ENCODE measurements at regions not wholly inside any gene's neighbourhood (a gene's known extent, or its start where the extent isn't known, plus 50 kb on each side); places are given as distances from the start of the nearest gene placed in this dataset.

DNA sequence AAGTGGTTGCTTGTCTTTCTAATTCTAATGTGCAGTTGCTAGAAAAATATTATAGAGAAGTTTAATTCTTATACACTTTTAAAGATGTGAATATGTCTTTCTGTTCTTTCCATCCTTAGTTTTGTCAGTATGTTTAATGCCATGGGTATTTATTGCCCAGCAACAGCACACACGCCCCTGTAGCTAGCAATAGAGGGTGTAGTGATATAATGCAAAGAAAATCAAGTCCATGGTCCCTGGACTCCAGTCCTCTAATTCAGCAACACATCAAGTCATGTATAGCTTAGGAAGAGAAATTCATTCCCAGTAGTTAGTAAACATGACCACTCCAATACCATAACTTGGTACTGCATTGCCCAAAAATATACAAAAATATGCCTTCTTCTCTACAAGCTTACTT, 292.4 kb upstream of the NR2F2 start (continued):
- TF ChIP-seq, protein P1, sequence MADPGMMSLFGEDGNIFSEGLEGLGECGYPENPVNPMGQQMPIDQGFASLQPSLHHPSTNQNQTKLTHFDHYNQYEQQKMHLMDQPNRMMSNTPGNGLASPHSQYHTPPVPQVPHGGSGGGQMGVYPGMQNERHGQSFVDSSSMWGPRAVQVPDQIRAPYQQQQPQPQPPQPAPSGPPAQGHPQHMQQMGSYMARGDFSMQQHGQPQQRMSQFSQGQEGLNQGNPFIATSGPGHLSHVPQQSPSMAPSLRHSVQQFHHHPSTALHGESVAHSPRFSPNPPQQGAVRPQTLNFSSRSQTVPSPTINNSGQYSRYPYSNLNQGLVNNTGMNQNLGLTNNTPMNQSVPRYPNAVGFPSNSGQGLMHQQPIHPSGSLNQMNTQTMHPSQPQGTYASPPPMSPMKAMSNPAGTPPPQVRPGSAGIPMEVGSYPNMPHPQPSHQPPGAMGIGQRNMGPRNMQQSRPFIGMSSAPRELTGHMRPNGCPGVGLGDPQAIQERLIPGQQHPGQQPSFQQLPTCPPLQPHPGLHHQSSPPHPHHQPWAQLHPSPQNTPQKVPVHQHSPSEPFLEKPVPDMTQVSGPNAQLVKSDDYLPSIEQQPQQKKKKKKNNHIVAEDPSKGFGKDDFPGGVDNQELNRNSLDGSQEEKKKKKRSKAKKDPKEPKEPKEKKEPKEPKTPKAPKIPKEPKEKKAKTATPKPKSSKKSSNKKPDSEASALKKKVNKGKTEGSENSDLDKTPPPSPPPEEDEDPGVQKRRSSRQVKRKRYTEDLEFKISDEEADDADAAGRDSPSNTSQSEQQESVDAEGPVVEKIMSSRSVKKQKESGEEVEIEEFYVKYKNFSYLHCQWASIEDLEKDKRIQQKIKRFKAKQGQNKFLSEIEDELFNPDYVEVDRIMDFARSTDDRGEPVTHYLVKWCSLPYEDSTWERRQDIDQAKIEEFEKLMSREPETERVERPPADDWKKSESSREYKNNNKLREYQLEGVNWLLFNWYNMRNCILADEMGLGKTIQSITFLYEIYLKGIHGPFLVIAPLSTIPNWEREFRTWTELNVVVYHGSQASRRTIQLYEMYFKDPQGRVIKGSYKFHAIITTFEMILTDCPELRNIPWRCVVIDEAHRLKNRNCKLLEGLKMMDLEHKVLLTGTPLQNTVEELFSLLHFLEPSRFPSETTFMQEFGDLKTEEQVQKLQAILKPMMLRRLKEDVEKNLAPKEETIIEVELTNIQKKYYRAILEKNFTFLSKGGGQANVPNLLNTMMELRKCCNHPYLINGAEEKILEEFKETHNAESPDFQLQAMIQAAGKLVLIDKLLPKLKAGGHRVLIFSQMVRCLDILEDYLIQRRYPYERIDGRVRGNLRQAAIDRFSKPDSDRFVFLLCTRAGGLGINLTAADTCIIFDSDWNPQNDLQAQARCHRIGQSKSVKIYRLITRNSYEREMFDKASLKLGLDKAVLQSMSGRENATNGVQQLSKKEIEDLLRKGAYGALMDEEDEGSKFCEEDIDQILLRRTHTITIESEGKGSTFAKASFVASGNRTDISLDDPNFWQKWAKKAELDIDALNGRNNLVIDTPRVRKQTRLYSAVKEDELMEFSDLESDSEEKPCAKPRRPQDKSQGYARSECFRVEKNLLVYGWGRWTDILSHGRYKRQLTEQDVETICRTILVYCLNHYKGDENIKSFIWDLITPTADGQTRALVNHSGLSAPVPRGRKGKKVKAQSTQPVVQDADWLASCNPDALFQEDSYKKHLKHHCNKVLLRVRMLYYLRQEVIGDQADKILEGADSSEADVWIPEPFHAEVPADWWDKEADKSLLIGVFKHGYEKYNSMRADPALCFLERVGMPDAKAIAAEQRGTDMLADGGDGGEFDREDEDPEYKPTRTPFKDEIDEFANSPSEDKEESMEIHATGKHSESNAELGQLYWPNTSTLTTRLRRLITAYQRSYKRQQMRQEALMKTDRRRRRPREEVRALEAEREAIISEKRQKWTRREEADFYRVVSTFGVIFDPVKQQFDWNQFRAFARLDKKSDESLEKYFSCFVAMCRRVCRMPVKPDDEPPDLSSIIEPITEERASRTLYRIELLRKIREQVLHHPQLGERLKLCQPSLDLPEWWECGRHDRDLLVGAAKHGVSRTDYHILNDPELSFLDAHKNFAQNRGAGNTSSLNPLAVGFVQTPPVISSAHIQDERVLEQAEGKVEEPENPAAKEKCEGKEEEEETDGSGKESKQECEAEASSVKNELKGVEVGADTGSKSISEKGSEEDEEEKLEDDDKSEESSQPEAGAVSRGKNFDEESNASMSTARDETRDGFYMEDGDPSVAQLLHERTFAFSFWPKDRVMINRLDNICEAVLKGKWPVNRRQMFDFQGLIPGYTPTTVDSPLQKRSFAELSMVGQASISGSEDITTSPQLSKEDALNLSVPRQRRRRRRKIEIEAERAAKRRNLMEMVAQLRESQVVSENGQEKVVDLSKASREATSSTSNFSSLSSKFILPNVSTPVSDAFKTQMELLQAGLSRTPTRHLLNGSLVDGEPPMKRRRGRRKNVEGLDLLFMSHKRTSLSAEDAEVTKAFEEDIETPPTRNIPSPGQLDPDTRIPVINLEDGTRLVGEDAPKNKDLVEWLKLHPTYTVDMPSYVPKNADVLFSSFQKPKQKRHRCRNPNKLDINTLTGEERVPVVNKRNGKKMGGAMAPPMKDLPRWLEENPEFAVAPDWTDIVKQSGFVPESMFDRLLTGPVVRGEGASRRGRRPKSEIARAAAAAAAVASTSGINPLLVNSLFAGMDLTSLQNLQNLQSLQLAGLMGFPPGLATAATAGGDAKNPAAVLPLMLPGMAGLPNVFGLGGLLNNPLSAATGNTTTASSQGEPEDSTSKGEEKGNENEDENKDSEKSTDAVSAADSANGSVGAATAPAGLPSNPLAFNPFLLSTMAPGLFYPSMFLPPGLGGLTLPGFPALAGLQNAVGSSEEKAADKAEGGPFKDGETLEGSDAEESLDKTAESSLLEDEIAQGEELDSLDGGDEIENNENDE (IDR thresholded peaks at IDR 0.05; ENCODE audit: insufficient replicate concordance, low read length) = no peak
- TF ChIP-seq SUZ12 (IDR thresholded peaks at IDR 0.05; ENCODE audit: low read length) (no peak), CBX8 (IDR thresholded peaks at IDR 0.05; ENCODE audit: borderline replicate concordance, low read depth, low read length) (no peak), KDM1A (IDR thresholded peaks at IDR 0.05; ENCODE audit: borderline replicate concordance, low read length) (no peak), SRF (IDR thresholded peaks at IDR 0.05; ENCODE audit: low read depth, low read length) (no peak), EP300 (IDR thresholded peaks at IDR 0.05; ENCODE audit: borderline replicate concordance in 1 of 2, low read depth in 2 of 2, low read length in 2 of 2) (no peak)

All from H1 (cell line).